Neural progenitor cell (in vitro differentiated cells): ENCODE measurements at regions not wholly inside any gene's neighbourhood (a gene's known extent, or its start where the extent isn't known, plus 50 kb on each side); places are given as distances from the start of the nearest gene placed in this dataset.

Experiments
- DNase-seq: peaks from one replicate; pipeline ENCODE4 v3.0.0-alpha.2; 2016; ENCODE audit warnings: low spot score
- H2AFZ ChIP-seq: fragments of 200-600 bp; sonication (generic); replicated peaks from 2 replicates; pipeline ENCODE4 v1.6.1; 2016; ENCODE audit warnings: antibody characterized with exemption
- H3F3A ChIP-seq: fragments of 200-600 bp; sonication (generic); 2 replicates; pipeline ENCODE4 v1.6.1; 2016; ENCODE audit warnings: antibody characterized with exemption, low read depth
- H3K27ac ChIP-seq: fragments of 200-600 bp; sonication (generic); 2 replicates; pipeline ENCODE4 v1.5.1; 2016; ENCODE audit warnings: mild to moderate bottlenecking
- H3K27me3 ChIP-seq: fragments of 200-600 bp; sonication (generic); 2 replicates; pipeline ENCODE4 v1.6.1; 2016; ENCODE audit warnings: mild to moderate bottlenecking, moderate library complexity
- H3K36me3 ChIP-seq: fragments of 200-600 bp; sonication (generic); 2 replicates; pipeline ENCODE4 v1.5.1; 2016
- H3K4me1 ChIP-seq: fragments of 200-600 bp; sonication (generic); 2 replicates; pipeline ENCODE4 v1.6.1; 2016; ENCODE audit warnings: mixed run types
- H3K4me2 ChIP-seq: fragments of 200-600 bp; sonication (generic); 2 replicates; pipeline ENCODE4 v1.6.1; 2016
- H3K4me3 ChIP-seq: fragments of 200-600 bp; sonication (generic); 2 replicates; pipeline ENCODE4 v1.5.1; 2016
- H3K79me2 ChIP-seq: fragments of 200-600 bp; sonication (generic); 2 replicates; pipeline ENCODE4 v1.6.1; 2016; ENCODE audit warnings: low read depth
- H3K9ac ChIP-seq: fragments of 200-600 bp; sonication (generic); 2 replicates; pipeline ENCODE4 v1.6.1; 2016
- H3K9me3 ChIP-seq: fragments of 200-600 bp; sonication (generic); 2 replicates; pipeline ENCODE4 v1.5.1; 2016; ENCODE audit warnings: low read depth
- H4K20me1 ChIP-seq: fragments of 200-600 bp; sonication (generic); 2 replicates; pipeline ENCODE4 v1.6.1; 2016; ENCODE audit warnings: low read depth
- H3K27ac Mint-ChIP-seq: 3 replicates; pipeline ENCODE4 v1.8.0; 2021; ENCODE audit warnings: mixed read lengths
- H3K27me3 Mint-ChIP-seq: 2 replicates; pipeline ENCODE4 v1.8.0; 2022; ENCODE audit warnings: low read depth, mild to moderate bottlenecking, inconsistent platforms, moderate library complexity, mixed read lengths; ENCODE audit not compliant: insufficient read depth
- H3K36me3 Mint-ChIP-seq: 3 replicates; pipeline ENCODE4 v1.8.0; 2021; ENCODE audit warnings: mixed read lengths
- H3K4me1 Mint-ChIP-seq: 3 replicates; pipeline ENCODE4 v1.8.0; 2021; ENCODE audit warnings: mixed read lengths
- H3K4me3 Mint-ChIP-seq: 3 replicates; pipeline ENCODE4 v1.8.0; 2021; ENCODE audit warnings: mild to moderate bottlenecking, moderate library complexity, mixed read lengths
- H3K9me3 Mint-ChIP-seq: 3 replicates; pipeline ENCODE4 v1.8.0; 2020; ENCODE audit warnings: mixed read lengths
- EZH2 ChIP-seq: fragments of 200-600 bp; sonication (generic); IDR thresholded peaks from 2 replicates; pipeline ENCODE4 v1.6.1; 2017; ENCODE audit warnings: antibody characterized with exemption, mild to moderate bottlenecking, moderate library complexity
- EZH2phosphoT487 ChIP-seq: fragments of 200-600 bp; sonication (generic); IDR thresholded peaks from 2 replicates; pipeline ENCODE4 v1.6.1; 2017; ENCODE audit warnings: antibody characterized with exemption
- TF ChIP-seq, protein P1 (sequence below): fragments of 200-600 bp; sonication (generic); IDR thresholded peaks from 2 replicates; pipeline ENCODE4 v1.5.1; 2017; ENCODE audit warnings: antibody characterized with exemption, mild to moderate bottlenecking

DNA sequence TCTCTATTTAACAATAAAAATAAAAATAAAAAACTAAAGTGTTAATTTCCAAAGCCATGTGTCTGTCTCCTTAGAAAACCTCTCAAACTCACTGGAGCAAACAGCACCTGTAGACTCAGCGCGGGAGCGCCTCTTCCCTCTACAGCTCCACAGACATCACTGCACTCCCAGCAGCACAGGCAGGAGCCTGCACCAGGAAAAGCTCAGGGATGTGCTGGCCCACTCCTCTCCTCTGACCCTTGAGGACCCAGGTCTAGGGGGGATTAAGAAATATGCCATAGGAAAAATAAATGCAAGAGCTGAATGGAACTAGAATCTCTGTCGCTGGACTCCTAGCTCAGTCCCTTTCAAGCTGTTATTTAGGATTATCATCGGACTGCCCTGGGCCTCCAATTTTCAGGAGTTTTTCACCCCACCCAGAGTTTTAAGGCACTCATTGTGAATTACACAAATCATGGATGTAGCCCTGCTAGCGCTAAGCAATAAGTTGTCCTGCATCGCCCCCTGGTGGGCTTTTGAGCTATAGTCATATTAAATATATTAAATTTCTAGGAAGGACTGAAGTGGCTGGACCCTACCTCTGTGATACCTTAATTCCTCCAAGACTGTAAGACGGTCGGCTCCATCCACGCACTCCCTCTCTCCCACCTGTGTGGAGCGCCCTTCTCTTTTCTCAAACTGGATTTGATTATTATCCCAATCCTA is 333.9 kb downstream of the UQCRFS1 start:
- Histone ChIP-seq H2AFZ (no peak overlapping the region), H3F3A (peaks cover 13% of the 10 kb centered on the region), H3K36me3 (no peaks in the 10 kb centered on the region), H4K20me1 (no peaks in the 10 kb centered on the region), H3K4me3 (no peak overlapping the region), H3K9ac (no peak overlapping the region), H3K9me3 (no peaks in the 10 kb centered on the region), H3K27me3 (no peaks in the 10 kb centered on the region), H3K79me2 (no peaks in the 10 kb centered on the region), H3K4me2 (no peak overlapping the region), H3K4me1 (peaks cover 18% of the 10 kb centered on the region), H3K27ac (no peak overlapping the region)
- Mint-ChIP-seq H3K9me3 (no peaks in the 10 kb centered on the region), H3K4me1 (peaks cover 42% of the 10 kb centered on the region), H3K36me3 (no peaks in the 10 kb centered on the region), H3K4me3 (no peak overlapping the region), H3K27ac (no peak overlapping the region), H3K27me3 (peaks cover 12% of the 10 kb centered on the region)
- peak; percentile 92 for DNase-seq
- no peak for TF ChIP-seq EZH2phosphoT487
- TF ChIP-seq, protein P1, sequence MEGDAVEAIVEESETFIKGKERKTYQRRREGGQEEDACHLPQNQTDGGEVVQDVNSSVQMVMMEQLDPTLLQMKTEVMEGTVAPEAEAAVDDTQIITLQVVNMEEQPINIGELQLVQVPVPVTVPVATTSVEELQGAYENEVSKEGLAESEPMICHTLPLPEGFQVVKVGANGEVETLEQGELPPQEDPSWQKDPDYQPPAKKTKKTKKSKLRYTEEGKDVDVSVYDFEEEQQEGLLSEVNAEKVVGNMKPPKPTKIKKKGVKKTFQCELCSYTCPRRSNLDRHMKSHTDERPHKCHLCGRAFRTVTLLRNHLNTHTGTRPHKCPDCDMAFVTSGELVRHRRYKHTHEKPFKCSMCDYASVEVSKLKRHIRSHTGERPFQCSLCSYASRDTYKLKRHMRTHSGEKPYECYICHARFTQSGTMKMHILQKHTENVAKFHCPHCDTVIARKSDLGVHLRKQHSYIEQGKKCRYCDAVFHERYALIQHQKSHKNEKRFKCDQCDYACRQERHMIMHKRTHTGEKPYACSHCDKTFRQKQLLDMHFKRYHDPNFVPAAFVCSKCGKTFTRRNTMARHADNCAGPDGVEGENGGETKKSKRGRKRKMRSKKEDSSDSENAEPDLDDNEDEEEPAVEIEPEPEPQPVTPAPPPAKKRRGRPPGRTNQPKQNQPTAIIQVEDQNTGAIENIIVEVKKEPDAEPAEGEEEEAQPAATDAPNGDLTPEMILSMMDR, result peak; percentile 93
- no peak for TF ChIP-seq EZH2

DNA sequence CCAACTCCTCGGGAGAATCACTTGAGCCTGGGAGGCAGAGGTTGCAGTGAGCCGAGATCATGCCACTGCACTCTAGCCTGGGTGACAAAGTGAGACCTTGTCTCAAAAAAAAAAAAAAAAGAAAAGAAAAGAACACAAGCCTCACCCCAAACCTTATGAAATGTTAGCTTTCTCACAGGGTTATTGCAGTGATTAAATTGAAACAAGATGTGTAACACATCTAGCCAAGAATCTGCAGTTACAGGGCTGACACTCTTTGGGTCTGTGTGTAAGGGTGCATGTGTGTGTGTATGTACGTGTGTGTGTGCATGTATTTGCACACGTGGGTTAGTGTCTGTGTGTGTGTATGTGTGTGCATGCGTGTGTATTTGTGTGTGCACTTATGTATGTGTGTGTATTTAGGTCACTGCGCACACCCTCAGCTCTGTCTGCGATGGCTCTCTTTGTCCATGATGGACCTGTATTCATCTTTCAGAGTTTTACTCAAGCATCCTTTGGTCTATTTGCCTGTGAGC is 336.3 kb downstream of the UQCRFS1 start:
- no peak overlapping the region for H2AFZ ChIP-seq
- H3K27me3 Mint-ChIP-seq, result peaks cover 9% of the 10 kb centered on the region
- no peak overlapping the region for H3K27ac Mint-ChIP-seq
- H3F3A ChIP-seq, result no peaks in the 10 kb centered on the region
- no peaks in the 10 kb centered on the region for H3K36me3 ChIP-seq
- H4K20me1 ChIP-seq, result no peaks in the 10 kb centered on the region
- H3K36me3 Mint-ChIP-seq, result no peaks in the 10 kb centered on the region
- no peak for DNase-seq
- H3K27me3 ChIP-seq, result no peaks in the 10 kb centered on the region
- no peaks in the 10 kb centered on the region for H3K79me2 ChIP-seq
- no peaks in the 10 kb centered on the region for H3K9me3 ChIP-seq
- no peak overlapping the region for H3K4me3 ChIP-seq
- H3K27ac ChIP-seq, result no peak overlapping the region
- H3K9me3 Mint-ChIP-seq, result no peaks in the 10 kb centered on the region
- no peak overlapping the region for H3K9ac ChIP-seq
- no peak overlapping the region for H3K4me2 ChIP-seq
- TF ChIP-seq EZH2phosphoT487, result no peak
- no peak for TF ChIP-seq EZH2
- TF ChIP-seq, protein P1, result no peak
- H3K4me1 ChIP-seq, result peaks cover 6% of the 10 kb centered on the region
- H3K4me3 Mint-ChIP-seq, result no peak overlapping the region
- peaks cover 19% of the 10 kb centered on the region for H3K4me1 Mint-ChIP-seq

DNA sequence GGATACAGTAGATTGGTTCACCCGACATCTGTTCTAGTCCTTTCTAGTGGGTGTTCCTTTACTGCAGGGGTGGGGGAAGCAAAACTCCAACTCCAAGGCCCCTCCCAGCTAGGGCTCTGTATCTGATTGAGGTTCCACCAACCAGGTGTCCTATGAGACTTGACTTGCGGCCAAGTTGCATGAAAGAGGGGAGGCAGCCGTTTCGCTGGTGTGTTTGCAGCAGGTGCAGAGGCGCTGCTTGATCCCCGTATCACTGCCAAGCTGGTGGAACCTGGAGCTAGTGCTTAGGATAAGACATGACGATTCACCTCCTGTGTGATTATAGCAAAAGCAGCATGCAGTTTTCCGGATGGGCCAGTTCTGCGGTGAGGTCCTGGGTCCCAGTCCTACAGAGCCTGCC is 338.2 kb downstream of the UQCRFS1 start:
- Histone ChIP-seq H3K36me3 (no peaks in the 10 kb centered on the region), H3K9me3 (no peaks in the 10 kb centered on the region), H3K4me2 (no peak overlapping the region), H3K27me3 (no peaks in the 10 kb centered on the region), H3K4me3 (no peak overlapping the region), H2AFZ (no peak overlapping the region), H3K4me1 (no peaks in the 10 kb centered on the region), H4K20me1 (no peaks in the 10 kb centered on the region), H3K79me2 (no peaks in the 10 kb centered on the region), H3F3A (no peaks in the 10 kb centered on the region), H3K27ac (no peak overlapping the region), H3K9ac (no peak overlapping the region)
- TF ChIP-seq, protein P1, result no peak
- TF ChIP-seq EZH2 (no peak), EZH2phosphoT487 (no peak)
- H3K27ac Mint-ChIP-seq, result no peak overlapping the region
- no peaks in the 10 kb centered on the region for H3K36me3 Mint-ChIP-seq
- peaks cover 4% of the 10 kb centered on the region for H3K4me1 Mint-ChIP-seq
- H3K4me3 Mint-ChIP-seq, result no peak overlapping the region
- H3K27me3 Mint-ChIP-seq, result peaks cover 10% of the 10 kb centered on the region
- peaks cover 2% of the 10 kb centered on the region for H3K9me3 Mint-ChIP-seq
- no peak for DNase-seq
